Skeletal muscle cell (primary cell): ENCODE measurements at regions not wholly inside any gene's neighbourhood (a gene's known extent, or its start where the extent isn't known, plus 50 kb on each side); places are given as distances from the start of the nearest gene placed in this dataset.
A peak's percentile ranks its signal among the peaks of the same experiment; 100 is the strongest.

Source experiments
- DNase-seq: peaks from one replicate; pipeline ENCODE4 v3.0.0-alpha.2; 2010; ENCODE audit warnings: low read depth
- H3K4me3 ChIP-seq: 2 replicates; pipeline ENCODE4 v1.5.1; 2011; ENCODE audit warnings: low read depth, mild to moderate bottlenecking, control low read depth, low read length, moderate library complexity

GRCh38 chr6:14736554-14736953, 509.3 kb upstream of the JARID2 start:
- DNase-seq, result no peak

DNA sequence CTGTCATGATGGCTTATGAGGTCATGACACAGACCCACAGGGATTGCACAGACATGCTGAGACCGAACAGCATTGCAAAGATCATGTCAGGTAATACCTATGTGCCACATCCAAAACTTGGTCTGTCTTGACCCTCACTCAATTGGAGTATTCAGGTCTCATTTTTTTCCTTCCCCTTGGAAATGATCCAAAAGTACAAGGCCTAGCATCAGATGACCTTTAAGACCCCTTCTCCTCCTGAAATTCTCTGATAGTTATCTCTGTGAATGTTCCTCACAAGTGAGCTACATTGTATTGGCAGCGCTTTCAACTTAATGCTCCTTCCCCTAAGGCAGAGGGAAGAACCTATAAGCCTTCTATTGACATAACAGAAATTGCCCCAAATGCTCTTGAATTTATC, 507.4 kb upstream of the JARID2 start:
- H3K4me3 ChIP-seq, result no peak overlapping the region
- no peak for DNase-seq

More at GRCh38 chr6:14736554-14736953, 509.3 kb upstream of the JARID2 start:
- no peak overlapping the region for H3K4me3 ChIP-seq

- H3K4me3 ChIP-seq, result no peak overlapping the region
- DNase-seq, result no peak
Measured at GRCh38 chr6:14738933-14739332, 506.9 kb upstream of the JARID2 start.

GRCh38 chr6:14739827-14740226, 506.0 kb upstream of the JARID2 start:
- no peak for DNase-seq
- H3K4me3 ChIP-seq, result no peak overlapping the region

DNA sequence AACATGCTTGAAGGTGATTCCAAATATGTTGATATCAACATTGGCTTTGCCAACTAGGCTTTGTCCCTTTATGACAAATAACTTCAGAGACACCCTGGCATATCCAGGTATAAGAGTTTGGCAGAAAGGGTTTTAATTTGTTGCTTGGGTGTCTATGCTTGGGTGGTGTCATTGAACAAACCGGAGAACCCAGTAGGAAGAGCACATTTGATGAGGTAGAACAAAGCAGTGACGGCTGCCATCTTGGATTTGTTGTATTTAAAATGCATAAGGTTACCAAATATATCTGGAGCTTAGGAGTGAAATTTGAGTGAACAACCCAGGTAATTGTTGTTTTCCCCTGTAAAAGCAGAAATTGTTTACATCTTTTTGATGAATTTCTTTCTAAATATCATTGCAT, 503.7 kb upstream of the JARID2 start:
- DNase-seq, result no peak
- H3K4me3 ChIP-seq, result no peak overlapping the region

- DNase-seq, result no peak
- H3K4me3 ChIP-seq, result no peak overlapping the region
Measured at GRCh38 chr6:14742680-14743079, 503.2 kb upstream of the JARID2 start.

DNA sequence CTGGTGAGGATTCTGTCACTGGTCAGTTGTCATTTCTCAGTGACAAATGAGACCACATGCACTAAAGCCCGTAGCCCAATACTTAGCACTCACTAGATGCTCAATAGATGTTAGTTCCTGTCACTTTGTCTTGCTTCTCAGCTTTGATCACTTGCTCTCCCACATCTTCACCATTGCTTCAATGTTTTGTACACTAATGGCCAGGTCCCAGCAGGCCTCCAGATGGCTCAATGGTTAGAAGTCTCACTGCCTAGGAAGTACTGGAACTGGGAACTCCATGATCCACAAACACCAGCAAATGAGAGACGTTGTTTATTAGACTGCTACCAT, 502.8 kb upstream of the JARID2 start:
- H3K4me3 ChIP-seq, result no peak overlapping the region
- DNase-seq, result no peak

DNA sequence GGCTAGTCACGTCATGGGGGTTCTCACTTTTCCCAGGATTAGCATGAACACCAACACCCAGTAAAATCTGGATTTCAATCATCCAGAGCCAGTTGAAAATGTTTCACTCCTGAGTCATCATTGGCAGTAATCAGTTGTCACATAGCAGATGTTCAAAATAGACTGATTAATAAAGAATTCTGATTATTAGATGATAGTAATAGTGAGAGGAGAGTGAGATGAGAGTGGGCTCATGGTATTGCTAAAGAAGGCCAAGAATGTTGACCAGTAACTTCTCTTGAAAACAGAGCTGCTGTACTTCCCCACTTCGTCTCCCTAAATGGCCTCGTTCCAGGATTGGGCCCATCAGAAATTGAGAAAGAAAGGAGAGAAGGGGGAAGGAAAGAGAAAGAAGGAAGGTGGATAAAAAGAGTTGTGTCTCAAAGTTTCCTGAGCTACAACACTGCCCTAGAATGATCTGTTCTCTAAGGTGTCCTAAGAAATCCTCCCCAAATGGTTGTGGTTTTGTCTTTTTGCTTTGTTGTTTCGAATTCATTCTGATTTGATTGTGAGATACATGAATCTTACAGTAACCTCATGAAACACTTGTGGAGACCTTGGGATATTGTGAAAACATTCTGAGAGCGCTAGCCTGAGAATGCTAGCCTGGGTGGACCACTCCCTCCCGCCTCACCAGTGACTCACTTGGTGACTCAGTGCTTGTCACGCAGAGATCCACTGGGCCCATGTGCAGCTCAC, 502.2 kb upstream of the JARID2 start:
- H3K4me3 ChIP-seq, result no peak overlapping the region
- DNase-seq, result peak; percentile 99

DNA sequence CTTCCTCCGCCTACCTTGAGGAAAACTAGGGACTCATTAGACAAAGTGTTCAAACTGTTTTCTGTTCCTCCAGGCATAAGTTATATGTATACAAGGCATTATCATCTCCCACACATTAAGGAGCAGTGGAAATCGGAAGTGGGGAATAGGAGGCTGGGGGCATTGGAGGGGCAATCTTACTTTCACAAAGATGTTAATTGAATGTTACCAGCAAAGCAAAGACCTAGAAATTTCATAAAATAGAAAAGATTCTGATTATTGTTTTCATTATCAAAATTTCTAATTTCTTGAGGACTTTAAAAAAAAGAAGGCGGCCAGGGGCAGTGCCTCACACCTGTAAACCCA, 501.7 kb upstream of the JARID2 start:
- no peak overlapping the region for H3K4me3 ChIP-seq
- no peak for DNase-seq

GRCh38 chr6:14746139-14746837, 499.6 kb upstream of the JARID2 start:
- no peak for DNase-seq
- no peak overlapping the region for H3K4me3 ChIP-seq

- no peak overlapping the region for H3K4me3 ChIP-seq
- no peak for DNase-seq
Measured at GRCh38 chr6:14747881-14748520, 497.9 kb upstream of the JARID2 start.

DNA sequence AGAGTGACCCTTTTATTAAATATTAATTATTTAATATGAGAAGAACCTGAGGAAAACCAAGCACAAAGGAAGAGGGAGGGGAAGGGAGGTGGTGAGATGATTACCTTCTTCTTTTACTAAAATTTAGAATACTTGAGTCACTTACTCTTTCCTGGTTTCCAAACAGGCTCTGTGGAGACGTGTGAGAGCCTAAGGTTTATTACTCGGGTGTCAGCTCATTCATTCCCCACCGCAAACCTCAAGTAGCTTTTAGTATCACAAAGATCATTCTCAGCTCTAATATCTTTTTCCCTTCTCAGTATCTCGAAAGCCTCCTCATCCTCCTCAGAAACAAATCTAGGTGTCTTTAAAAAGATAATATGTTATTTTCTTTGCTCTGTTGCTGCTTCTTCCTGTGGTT, 497.2 kb upstream of the JARID2 start:
- no peak overlapping the region for H3K4me3 ChIP-seq
- DNase-seq, result no peak

GRCh38 chr6:14750059-14750661, 495.7 kb upstream of the JARID2 start:
- H3K4me3 ChIP-seq, result no peak overlapping the region
- no peak for DNase-seq

DNA sequence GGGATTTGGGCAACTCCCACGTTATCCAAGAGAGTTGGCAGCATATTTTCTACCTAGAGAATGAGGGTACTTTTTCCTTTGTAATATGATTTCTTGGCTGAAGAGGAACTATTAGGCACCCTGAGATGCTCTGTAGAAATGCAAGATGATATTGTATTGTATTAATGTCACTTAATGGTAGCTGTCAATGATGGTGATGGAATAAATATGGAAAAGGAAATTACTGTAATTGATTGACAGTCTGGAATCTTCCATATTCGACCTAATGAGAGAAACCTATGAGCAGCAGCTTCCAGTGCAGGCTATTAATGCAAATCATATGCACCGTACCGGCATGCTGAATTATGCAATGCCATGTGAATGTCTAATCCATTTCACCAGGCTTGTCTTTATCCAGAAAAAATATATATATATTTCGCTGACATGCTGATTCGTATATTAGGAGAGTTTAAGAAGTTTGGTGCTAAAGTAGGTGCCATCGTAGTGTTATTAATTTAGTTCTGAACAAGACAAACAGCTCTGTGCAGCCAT, 494.2 kb upstream of the JARID2 start:
- no peak overlapping the region for H3K4me3 ChIP-seq
- DNase-seq, result no peak

- no peak overlapping the region for H3K4me3 ChIP-seq
- no peak for DNase-seq
Measured at GRCh38 chr6:14754751-14755513, 490.9 kb upstream of the JARID2 start.

GRCh38 chr6:14756340-14756739, 489.5 kb upstream of the JARID2 start:
- no peak overlapping the region for H3K4me3 ChIP-seq
- DNase-seq, result no peak

DNA sequence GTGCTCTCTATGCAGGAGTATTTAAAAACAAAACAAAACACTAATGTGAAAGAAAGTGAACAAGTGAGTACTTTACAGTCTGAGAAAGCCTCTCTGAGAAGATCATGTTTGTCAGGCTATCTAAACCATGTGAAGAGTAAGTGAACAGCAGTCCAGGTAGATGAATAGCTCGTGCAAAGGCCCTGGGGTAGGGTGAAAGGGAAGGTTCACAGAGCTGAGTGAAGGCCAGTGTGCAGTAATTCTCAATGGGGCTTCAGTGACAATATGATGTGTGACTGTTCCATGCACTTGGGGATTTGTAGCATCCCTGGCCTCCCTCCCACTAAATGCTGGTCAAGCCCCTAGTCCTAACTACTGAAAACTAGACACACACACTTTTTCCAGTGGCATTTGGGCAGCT, 488.9 kb upstream of the JARID2 start:
- H3K4me3 ChIP-seq, result no peak overlapping the region
- DNase-seq, result no peak

DNA sequence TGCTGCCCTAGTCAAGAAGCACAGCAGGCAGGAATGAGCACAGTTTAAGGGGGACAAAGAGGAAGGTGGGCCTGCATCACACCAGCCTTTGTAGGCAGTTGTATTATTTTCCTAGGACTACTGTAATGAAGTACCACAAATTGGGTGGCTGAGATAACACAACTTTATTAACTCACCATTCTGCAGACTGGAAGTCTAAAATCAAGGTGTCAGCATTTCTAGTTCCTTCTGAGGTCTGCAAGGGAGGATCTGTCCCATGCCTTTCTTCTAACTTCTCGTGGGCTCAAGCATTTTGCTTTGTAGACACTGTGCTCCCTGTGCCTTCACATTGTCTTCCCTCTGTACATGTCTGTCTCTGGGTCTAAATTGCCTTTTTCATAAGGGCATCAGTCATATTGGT, 488.5 kb upstream of the JARID2 start:
- no peak overlapping the region for H3K4me3 ChIP-seq
- DNase-seq, result no peak

GRCh38 chr6:14758421-14759081, 487.3 kb upstream of the JARID2 start:
- no peak for DNase-seq

More at GRCh38 chr6:14758421-14759081, 487.3 kb upstream of the JARID2 start:
- H3K4me3 ChIP-seq, result no peak overlapping the region
